GM12872 (cell line): ENCODE measurements at regions not wholly inside any gene's neighbourhood (a gene's known extent, or its start where the extent isn't known, plus 50 kb on each side); places are given as distances from the start of the nearest gene placed in this dataset.

Source experiments
- TF ChIP-seq, protein P1 (sequence below): IDR thresholded peaks from 3 replicates; pipeline ENCODE4 v1.5.1; 2011; ENCODE audit warnings: low read depth, mild to moderate bottlenecking, low read length, moderate library complexity; ENCODE audit not compliant: insufficient read depth

DNA sequence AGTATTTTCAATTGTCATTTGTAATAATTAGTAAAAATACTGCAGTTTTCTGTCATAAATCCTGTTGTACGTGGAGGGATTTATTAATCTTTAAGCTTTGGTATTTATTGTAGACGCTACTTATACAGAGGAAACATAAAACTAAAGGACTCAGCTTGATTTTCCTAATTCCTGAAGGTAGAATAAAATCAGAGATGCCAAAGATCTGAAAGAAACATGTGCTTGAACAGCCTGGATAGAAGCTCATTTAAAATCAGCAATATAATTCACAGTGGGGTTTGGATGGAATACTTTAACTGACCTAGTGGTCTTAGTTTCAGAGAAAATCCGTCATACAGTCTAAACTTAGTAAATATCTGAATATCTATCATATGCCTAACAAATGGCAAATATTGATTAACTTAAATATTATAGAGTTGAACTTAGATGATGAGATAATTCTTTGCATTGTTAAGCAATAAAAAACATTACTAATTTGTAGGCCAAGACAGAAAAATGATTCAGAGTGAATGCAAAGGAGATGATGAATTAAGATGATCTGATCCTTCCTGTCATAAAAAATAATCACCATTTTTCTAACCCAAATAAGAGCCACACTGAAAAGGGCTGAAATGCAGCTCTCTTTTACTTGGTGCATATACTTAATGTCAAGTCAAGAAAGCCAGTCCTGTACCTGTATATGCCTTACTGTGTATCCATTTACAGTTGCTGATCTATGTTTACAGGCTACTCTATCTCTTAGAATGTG is 397.1 kb upstream of the DCN start:
- TF ChIP-seq, protein P1, sequence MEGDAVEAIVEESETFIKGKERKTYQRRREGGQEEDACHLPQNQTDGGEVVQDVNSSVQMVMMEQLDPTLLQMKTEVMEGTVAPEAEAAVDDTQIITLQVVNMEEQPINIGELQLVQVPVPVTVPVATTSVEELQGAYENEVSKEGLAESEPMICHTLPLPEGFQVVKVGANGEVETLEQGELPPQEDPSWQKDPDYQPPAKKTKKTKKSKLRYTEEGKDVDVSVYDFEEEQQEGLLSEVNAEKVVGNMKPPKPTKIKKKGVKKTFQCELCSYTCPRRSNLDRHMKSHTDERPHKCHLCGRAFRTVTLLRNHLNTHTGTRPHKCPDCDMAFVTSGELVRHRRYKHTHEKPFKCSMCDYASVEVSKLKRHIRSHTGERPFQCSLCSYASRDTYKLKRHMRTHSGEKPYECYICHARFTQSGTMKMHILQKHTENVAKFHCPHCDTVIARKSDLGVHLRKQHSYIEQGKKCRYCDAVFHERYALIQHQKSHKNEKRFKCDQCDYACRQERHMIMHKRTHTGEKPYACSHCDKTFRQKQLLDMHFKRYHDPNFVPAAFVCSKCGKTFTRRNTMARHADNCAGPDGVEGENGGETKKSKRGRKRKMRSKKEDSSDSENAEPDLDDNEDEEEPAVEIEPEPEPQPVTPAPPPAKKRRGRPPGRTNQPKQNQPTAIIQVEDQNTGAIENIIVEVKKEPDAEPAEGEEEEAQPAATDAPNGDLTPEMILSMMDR, result no peak

GRCh38 chr12:91577586-91578539 is 395.2 kb upstream of the DCN start:
- TF ChIP-seq, protein P1, result peak; percentile 46; the same call in 2 of the 3 replicates

GRCh38 chr12:91576432-91576831 is 393.8 kb upstream of the DCN start:
- TF ChIP-seq, protein P1, result no peak

GRCh38 chr12:91575630-91576029 is 393.0 kb upstream of the DCN start:
- TF ChIP-seq, protein P1, result no peak

GRCh38 chr12:91574975-91575374 is 392.4 kb upstream of the DCN start:
- TF ChIP-seq, protein P1, result no peak

- TF ChIP-seq, protein P1, result no peak
Observed at GRCh38 chr12:91574391-91574790, 391.8 kb upstream of the DCN start.

DNA sequence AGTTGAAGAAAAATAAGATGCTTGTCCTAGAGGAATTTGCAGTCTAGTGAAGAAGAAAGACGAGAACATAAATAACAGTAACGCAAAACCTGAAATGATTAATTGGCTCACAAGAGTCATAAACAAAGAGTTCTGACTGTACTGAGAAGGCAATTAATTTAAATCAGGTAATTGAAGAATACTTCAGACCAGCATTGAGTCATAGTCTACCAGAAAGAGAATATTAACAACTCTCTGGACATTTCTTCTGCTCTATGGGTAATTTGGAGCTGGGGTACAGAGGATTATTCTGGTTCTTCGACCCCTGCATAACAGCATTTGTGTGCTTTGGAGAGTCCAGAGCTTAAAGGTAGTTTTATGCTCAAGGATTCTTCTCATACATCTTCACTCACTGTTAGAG is 390.3 kb upstream of the DCN start:
- TF ChIP-seq, protein P1, result no peak
